ENCODE measurements at regions not wholly inside any gene's neighbourhood (a gene's known extent, or its start where the extent isn't known, plus 50 kb on each side); places are given as distances from the start of the nearest gene placed in this dataset.
"Not testable (repeated sequence)": the region's sequence is repeated elsewhere in the genome, so short reads cannot be mapped to it uniquely, and the experiment has no call there.

DNA sequence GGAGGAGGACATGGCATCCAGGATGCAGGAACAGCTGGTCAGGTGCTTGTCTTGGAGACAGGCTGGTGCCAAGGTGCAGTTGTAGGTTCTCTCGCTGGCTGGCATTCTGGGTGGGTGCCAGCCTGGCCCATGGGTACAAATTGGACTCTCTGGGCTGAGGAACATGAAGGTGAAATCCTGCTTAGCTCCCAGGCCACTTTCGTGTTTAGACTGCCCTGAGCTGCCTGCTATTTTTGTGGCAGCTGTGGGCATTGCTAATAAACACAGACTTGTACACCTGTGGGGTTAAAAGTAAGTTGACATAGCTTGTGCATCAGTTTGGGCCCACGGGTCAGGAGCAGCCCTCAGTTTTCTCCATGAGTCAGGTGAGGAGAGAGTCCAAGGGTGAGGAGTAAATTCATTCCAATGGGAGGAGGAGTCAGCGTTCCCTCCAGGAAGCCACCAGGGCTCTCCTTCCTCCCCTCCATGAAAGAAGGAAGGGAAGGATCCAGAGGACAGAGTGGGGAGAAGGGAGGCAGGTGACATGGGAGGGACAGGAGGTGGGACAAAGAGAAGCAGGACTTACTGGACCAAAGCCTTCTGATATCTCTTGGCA lies 380.0 kb downstream of the GLRX3 start:
- no peak for DNase-seq
- Histone ChIP-seq H3K4me1 (no peaks in the 10 kb centered on the region), H3K36me3 (no peaks in the 10 kb centered on the region), H3K27ac (no peak overlapping the region), H3K27me3 (replicated peaks in 1 of 7) (peaks cover 0 to 18% (median 0%) of the 10 kb centered on the region in 7 donors), H3K4me3 (no peak overlapping the region), H3K9me3 (peaks cover 0 to 19% (median 6%) of the 10 kb centered on the region in 8 donors)
- 73 to 83% (median 79%) methylated on average over 4 of the region's 4 CpGs for WGBS, 5 donors
- intact Hi-C loops (cut with DNase I; ENCODE audit: low total_unique reads): no loop called here
- no peak for TF ChIP-seq POLR2AphosphoS5 (IDR thresholded peaks at IDR 0.05)
- no peak for TF ChIP-seq CTCF (IDR thresholded peaks at IDR 0.05 in 8 of 11, conservative IDR thresholded peaks at IDR 0.05 in 3 of 11)
- no peak for TF ChIP-seq POLR2A (IDR thresholded peaks at IDR 0.05)

- intact Hi-C loops (cut with DNase I; ENCODE audit: low total_unique reads); H3K27ac ChIP-seq; H3K4me3 ChIP-seq; H3K4me1 ChIP-seq; H3K27me3 ChIP-seq (replicated peaks in 1 of 7); DNase-seq; H3K36me3 ChIP-seq: not testable (repeated sequence)
- H3K9me3 ChIP-seq: peaks cover 0 to 19% (median 6%) of the 10 kb centered on the region in 8 donors
- 94 to 100% (median 96%) methylated on average over 3 to 7 of the region's 13 CpGs for WGBS, 5 donors
Observed at GRCh38 chr10:130518921-130519320, 382.7 kb downstream of the GLRX3 start.

DNA sequence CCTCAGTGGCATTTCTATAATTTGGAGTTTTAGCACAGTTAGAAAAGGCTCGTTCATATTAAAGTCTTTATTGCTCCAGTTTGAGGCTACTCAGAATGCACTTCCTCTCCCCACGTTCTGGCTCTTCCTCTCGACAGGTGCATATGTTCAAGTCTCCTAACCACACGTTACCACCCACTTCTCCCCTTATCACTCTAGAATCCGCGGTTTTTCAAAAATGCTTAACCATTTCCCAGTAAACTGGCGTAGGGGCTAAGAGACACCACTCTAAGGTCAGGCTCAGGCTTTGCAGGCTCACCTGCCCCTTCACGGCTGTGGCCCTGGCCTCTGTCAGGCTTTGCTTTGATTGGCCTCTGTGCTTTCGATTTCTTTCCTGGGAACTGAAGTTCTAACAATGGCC lies 383.6 kb downstream of the GLRX3 start:
- WGBS, 5 donors: 78 to 86% (median 81%) methylated on average over 9 of the region's 9 CpGs
- Histone ChIP-seq H3K9me3 (peaks cover 0 to 19% (median 6%) of the 10 kb centered on the region in 8 donors), H3K27me3 (replicated peaks in 1 of 7) (no peaks in the 10 kb centered on the region), H3K4me1 (no peaks in the 10 kb centered on the region), H3K36me3 (no peaks in the 10 kb centered on the region), H3K4me3 (no peak overlapping the region), H3K27ac (no peak overlapping the region)
- intact Hi-C loops (cut with DNase I; ENCODE audit: low total_unique reads): no loop called here
- TF ChIP-seq POLR2A (IDR thresholded peaks at IDR 0.05) (no peak), POLR2AphosphoS5 (IDR thresholded peaks at IDR 0.05) (no peak), CTCF (IDR thresholded peaks at IDR 0.05 in 8 of 11, conservative IDR thresholded peaks at IDR 0.05 in 3 of 11) (no peak)
- DNase-seq: no peak

DNA sequence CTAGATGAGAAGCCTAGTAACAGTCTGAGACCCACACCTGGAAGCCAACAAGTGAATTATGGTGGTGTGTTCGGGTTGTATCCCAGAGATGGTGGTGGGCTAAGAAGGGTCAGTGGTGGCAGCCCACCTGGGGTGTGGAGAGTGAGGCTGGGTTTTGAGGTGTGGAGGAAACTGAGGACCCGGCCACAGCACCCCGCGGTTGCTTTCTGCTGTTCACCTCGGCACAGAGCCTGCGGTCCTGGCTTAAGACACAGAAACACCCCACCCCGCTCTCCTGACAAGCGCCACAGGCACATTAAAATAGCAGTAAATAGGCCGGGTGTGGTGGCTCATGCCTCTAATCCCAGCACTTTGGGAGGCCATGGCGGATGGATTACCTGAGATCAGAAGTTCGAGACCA lies 395.1 kb downstream of the GLRX3 start:
- no peak for DNase-seq
- 83 to 93% (median 86%) methylated on average over 11 of the region's 11 CpGs for whole genome bisulfite sequencing, 5 donors
- peaks cover 0 to under 1% (median 0%) of the 10 kb centered on the region in 7 donors for H3K27me3 ChIP-seq (replicated peaks in 1 of 7)
- H3K27ac ChIP-seq: no peak overlapping the region
- TF ChIP-seq POLR2A (IDR thresholded peaks at IDR 0.05) (no peak), POLR2AphosphoS5 (IDR thresholded peaks at IDR 0.05) (no peak), CTCF (IDR thresholded peaks at IDR 0.05 in 8 of 11, conservative IDR thresholded peaks at IDR 0.05 in 3 of 11) (no peak)
- intact Hi-C loops (cut with DNase I; ENCODE audit: low total_unique reads): no loop called here
- H3K9me3 ChIP-seq: peaks cover 0 to 9% (median 0%) of the 10 kb centered on the region in 8 donors
- no peaks in the 10 kb centered on the region for H3K4me1 ChIP-seq
- no peaks in the 10 kb centered on the region for H3K36me3 ChIP-seq
- no peak overlapping the region for H3K4me3 ChIP-seq
